CD4-positive, alpha-beta T cell treated with Interleukin-12 subunit alpha and Interleukin-12 subunit beta, for 1 hour (primary cell): ENCODE measurements at regions not wholly inside any gene's neighbourhood (a gene's known extent, or its start where the extent isn't known, plus 50 kb on each side); places are given as distances from the start of the nearest gene placed in this dataset.
A peak's percentile ranks its signal among the peaks of the same experiment; 100 is the strongest.
"Not testable (repeated sequence)": the region's sequence is repeated elsewhere in the genome, so short reads cannot be mapped to it uniquely, and the experiment has no call there.

Experiments used
- DNase-seq: peaks from one replicate; pipeline ENCODE4 v3.0.0-alpha.2; 2020

- no peak for DNase-seq
These were observed 193.7 kb downstream of the TTC39B start for GRCh38 chr9:15113288-15113687.

GRCh38 chr9:15111071-15111470, 195.9 kb downstream of the TTC39B start:
- DNase-seq: no peak

- peak; percentile 57 for DNase-seq
These were observed 194.7 kb upstream of the FREM1 start for GRCh38 chr9:15104826-15105420.

GRCh38 chr9:15103290-15103689, 193.1 kb upstream of the FREM1 start:
- no peak for DNase-seq

GRCh38 chr9:15101095-15101494, 190.9 kb upstream of the FREM1 start:
- no peak for DNase-seq

GRCh38 chr9:15100571-15100970, 190.3 kb upstream of the FREM1 start:
- DNase-seq: no peak

- DNase-seq: no peak
These were observed 186.7 kb upstream of the FREM1 start for GRCh38 chr9:15096972-15097371.

GRCh38 chr9:15086778-15087324, 176.6 kb upstream of the FREM1 start:
- DNase-seq: no peak

GRCh38 chr9:15086156-15086763, 176.0 kb upstream of the FREM1 start:
- DNase-seq: no peak

- DNase-seq: no peak
These were observed 171.0 kb upstream of the FREM1 start for GRCh38 chr9:15081021-15081753.

GRCh38 chr9:15080401-15080800, 170.2 kb upstream of the FREM1 start:
- no peak for DNase-seq

GRCh38 chr9:15079989-15080388, 169.8 kb upstream of the FREM1 start:
- DNase-seq: no peak

GRCh38 chr9:15077946-15078729, 167.9 kb upstream of the FREM1 start:
- DNase-seq: no peak

GRCh38 chr9:15073620-15074019, 163.4 kb upstream of the FREM1 start:
- no peak for DNase-seq

- DNase-seq: no peak
These were observed 160.5 kb upstream of the FREM1 start for GRCh38 chr9:15070716-15071115.

- no peak for DNase-seq
These were observed 158.9 kb upstream of the FREM1 start for GRCh38 chr9:15069106-15069505.

- DNase-seq: no peak
These were observed 158.0 kb upstream of the FREM1 start for GRCh38 chr9:15068261-15068660.

GRCh38 chr9:15059003-15059402, 148.8 kb upstream of the FREM1 start:
- no peak for DNase-seq

- no peak for DNase-seq
These were observed 148.0 kb upstream of the FREM1 start for GRCh38 chr9:15058236-15058635.

- not testable (repeated sequence) for DNase-seq
These were observed 145.1 kb upstream of the FREM1 start for GRCh38 chr9:15055284-15055683.

GRCh38 chr9:15048772-15049171, 138.5 kb upstream of the FREM1 start:
- no peak for DNase-seq

GRCh38 chr9:15047028-15047551, 136.9 kb upstream of the FREM1 start:
- DNase-seq: no peak

- DNase-seq: no peak
These were observed 123.1 kb upstream of the FREM1 start for GRCh38 chr9:15033316-15033715.
